ENCODE measurements at regions not wholly inside any gene's neighbourhood (a gene's known extent, or its start where the extent isn't known, plus 50 kb on each side); places are given as distances from the start of the nearest gene placed in this dataset.

DNA sequence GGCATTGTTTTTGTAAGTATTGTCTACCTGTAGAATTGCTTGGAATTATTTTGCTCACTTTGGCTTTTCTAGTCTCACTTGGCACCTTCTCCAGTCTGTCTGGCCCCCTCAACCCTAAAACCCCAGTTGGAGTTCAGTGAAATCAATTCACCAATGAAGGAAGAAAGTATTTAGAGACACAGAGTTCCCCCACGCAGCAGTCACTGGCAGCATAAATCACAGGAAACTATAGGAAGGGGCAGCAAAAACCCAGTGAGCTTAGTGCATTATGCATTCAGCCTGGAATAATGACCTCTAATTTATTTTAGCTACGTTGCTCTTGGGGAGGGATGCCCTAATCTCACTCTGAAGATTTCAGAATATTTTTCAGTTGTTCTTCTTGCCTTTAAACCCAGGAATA, 204.7 kb upstream of the BLID start:
- DNase-seq (ENCODE audit: low read depth in 3 of 3, low spot score in 1 of 3): no peak

DNA sequence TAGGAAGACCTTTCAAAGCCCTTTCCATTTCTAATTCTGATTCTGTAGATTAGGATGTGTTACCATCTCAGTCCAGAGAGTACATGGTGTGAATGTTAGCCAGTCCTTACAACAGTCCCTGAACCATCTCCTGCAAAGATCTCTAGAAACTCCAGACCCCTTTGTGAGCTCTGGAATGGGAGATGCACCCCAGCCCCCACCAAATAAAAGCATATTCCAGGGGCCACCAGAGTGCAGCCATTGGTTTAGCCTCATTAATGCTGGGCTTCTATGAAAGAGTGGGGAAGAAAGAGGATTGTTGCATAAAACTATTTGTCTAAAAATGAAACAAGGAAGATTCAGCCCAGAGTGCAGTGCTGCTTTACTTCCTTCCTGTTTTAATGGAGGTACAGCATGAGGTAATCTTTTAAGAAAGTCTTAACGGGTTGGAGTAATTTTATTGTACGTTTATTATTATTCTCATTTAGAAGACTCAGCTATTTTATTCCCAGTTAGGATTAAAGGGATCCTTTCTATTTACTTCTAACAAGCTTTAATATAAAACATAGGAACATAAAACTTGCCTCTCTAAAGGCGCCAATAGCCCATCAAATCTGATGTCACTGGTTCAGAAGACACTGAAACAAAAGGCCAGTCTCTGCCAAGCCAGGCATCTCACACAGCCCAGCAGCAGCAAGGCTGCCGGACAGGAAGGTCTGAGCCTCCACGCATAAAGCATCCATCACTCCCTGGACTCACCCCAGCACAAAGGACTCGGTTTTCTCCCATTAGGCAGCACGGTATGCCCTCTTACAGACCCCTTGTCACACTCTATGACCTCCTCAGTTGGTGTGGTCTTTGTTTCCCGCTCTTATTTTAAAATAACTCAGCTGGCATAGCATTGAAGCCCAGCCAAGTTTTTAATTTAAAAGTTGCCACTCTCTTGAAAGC, 203.9 kb upstream of the BLID start:
- no peak for DNase-seq (ENCODE audit: low read depth in 3 of 3, low spot score in 1 of 3)

DNA sequence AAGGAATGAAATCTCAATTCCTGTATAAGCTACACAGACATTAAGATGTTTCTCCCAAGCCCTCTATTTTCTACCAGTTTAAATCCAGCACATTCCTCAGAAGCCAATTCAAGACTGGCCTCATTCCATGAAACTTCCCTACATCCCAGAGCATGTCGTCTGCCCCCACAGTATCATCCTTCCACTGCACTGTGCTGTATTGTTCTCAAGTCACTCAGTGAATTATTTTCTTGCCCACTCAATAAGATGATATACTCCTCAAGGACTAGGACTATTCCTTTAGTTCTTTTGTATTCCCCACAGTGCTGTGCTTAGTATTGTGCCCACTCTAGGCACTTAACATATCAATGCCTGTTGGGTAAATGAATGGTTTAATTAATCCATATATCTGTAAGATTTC, 203.1 kb upstream of the BLID start:
- no peak for DNase-seq (ENCODE audit: low read depth in 3 of 3, low spot score in 1 of 3)

DNA sequence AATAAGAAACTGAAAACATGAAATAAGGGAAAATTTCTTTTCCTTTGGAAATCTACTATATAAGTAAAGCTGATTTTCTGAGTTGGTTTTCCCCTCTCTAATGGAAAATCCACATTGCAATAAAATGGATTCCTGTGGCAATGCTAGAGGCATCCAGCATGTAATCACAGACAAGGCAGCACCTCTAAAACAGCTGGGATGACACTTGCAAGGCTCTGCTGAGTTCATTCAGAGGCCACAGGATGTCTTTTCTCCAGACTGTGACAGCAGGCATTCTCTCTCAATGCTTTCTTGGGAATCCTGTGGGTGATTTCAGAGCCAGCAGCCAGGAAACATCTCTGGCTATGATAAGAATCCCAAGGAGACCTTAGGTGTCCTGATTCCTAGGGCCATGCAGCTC, 201.3 kb upstream of the BLID start:
- DNase-seq (ENCODE audit: low read depth in 3 of 3, low spot score in 1 of 3): no peak

DNA sequence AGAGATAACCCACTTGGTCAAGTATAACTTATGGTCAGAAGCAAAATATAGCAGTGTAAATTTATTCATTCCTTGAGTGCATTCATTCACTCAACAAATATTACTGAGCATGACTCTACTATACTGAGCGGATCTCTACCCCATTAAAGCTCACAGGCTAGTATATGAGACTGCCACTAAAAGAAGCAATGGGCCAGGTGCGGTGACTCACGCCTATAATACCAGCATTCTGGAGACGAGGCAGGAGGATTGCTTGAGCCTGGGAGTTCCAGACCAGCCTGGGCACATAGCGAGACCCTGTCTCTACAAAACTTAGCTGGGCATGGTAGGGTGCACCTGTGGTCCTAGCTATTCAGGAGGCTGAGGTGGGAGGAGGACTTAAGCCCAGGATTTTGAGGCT, 197.6 kb upstream of the BLID start:
- DNase-seq (ENCODE audit: low read depth in 3 of 3, low spot score in 1 of 3): no peak

DNA sequence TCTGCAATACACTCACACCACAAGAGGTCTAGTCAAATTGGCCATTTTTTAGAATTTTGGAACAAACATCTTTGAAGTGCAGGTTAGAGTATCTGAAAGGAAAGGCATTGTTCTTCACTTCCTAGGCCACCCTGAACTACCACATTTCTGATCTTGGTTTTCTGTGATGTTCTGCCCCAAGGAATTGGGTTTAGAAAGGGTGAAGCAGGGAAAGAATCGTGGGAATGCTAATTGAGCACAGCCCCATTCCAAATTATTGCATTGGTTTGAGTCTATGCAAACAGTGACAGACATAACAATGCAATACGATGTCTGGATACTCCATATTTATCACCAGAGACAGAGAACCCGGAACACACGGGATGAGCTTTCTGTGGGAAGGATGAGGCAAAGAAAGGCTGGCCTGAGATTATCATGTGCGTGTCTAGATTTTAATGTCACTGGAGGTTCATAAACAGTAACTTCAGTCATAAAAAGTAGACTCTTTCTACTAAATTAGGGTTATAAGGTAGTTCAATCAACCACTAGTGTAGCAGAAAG, 195.3 kb upstream of the BLID start:
- no peak for DNase-seq (ENCODE audit: low read depth in 3 of 3, low spot score in 1 of 3)

DNA sequence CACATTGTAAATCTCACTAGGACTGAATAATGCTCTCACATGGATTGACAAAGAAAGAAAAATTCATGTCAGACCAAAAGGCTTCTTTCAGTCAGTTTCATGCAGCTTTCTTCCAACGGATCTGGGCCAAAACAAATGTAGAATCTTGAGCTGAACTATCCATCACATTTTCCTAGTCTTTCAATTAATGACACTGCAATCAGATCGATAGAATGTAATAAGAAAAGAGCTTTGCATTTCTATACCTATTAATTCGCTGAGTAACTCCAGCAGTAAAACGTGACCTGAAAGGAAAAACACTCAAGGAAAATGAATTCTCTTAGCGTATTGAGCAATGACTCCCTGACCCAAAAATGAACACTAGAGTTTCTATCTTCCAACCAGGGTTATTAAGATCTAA, 194.8 kb upstream of the BLID start:
- no peak for DNase-seq (ENCODE audit: low read depth in 3 of 3, low spot score in 1 of 3)

DNA sequence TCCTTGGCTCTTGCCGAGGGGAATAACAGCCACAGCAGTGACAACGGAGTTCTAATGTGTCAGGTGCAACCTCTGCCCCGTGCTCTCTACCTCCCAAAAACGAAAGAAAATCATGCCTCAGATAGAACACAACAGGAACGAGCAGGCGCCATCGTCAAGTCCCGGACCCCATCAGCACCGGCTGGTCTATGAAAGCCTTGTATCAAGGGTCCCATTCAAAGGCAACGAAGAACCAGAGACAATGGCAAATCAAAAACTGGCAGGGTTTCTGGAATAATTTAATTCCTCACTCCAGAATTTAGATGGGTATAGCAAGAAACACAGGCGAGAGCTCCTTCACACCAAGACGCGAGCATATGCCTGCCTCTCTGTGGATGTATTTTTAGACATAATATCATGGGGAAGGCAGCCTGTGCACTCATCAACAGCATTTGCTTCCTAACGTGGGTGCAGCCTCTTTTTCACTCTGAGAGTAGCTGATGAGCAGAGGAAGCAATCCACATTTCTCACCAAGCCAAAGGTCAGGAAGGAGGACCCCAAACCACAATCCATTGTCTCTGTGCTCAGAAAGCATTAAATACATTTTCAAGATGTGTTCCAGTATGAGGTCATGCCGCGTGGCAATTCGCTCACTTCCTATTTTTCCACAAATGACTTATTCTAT, 193.4 kb upstream of the BLID start:
- no peak for DNase-seq (ENCODE audit: low read depth in 3 of 3, low spot score in 1 of 3)

DNA sequence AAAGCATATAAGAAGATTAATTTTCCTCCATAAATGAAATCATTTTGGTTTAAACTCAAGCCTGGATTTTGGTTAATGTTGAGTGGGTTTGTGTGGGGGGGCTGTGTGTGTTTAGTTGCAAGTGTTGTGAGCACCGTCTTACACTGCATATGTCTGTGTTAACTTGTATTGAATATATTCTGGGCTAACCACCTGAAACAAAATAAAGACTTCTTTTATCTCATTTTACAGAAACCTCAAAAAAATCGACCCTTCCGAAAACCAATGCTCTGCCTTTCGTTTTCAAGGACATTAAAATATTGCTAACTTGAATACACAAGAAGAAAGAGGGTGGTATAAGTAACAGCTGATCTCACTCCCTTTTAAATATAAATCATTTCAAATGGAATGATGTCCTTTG, 192.2 kb upstream of the BLID start:
- no peak for DNase-seq (ENCODE audit: low read depth in 3 of 3, low spot score in 1 of 3)

DNA sequence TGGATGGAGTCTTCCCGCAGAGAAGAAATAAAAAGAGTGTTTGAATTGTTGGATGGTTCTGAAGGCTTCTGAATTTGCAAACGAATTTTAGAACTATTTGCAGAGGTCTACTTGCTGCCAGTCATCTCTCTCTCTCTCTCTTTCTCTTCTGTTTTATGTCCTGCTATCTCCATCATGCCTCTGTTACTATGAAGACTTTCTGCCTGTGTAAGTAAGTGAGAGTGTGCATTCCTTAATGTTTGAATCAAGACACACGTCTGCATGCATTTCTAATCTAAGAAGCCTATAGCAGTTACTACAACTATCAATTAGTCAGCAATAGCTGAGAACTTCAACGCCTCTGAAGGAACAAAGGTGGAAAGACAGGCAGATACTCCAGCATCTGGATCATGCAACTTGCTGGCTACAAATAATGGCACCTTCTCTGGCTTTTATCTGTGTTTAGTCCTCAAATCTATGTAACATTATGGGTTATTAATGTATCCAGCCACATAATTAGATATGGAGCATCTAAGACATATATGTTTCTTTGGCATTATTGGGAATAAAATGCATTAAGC, 191.5 kb upstream of the BLID start:
- no peak for DNase-seq (ENCODE audit: low read depth in 3 of 3, low spot score in 1 of 3)

DNA sequence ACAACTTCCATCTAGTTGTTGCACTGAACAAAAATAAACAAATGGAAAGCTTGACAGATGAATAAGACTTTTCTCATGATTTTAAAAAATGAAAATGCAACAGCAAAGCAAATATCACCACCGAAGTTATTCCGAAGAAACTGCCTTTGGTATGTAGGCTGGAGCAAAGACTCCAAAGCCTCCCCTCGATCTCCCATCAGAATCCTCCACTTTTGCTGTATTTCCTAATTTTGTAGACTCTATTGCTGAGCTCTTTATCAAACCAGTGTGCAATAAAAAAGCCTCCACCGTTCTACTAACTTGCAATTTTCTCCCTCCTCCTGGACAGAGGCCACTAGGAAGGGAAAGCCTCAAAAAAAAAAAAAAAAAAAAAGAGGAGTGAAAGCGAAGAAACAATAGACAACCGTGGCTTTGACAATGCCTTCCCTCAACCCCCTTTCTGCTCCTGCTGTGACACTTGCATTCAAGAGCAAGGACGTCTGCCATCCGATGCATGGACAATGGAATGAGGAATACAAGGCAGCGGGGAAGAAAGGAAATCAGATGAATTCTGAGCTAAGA, 190.9 kb upstream of the BLID start:
- no peak for DNase-seq (ENCODE audit: low read depth in 3 of 3, low spot score in 1 of 3)

DNA sequence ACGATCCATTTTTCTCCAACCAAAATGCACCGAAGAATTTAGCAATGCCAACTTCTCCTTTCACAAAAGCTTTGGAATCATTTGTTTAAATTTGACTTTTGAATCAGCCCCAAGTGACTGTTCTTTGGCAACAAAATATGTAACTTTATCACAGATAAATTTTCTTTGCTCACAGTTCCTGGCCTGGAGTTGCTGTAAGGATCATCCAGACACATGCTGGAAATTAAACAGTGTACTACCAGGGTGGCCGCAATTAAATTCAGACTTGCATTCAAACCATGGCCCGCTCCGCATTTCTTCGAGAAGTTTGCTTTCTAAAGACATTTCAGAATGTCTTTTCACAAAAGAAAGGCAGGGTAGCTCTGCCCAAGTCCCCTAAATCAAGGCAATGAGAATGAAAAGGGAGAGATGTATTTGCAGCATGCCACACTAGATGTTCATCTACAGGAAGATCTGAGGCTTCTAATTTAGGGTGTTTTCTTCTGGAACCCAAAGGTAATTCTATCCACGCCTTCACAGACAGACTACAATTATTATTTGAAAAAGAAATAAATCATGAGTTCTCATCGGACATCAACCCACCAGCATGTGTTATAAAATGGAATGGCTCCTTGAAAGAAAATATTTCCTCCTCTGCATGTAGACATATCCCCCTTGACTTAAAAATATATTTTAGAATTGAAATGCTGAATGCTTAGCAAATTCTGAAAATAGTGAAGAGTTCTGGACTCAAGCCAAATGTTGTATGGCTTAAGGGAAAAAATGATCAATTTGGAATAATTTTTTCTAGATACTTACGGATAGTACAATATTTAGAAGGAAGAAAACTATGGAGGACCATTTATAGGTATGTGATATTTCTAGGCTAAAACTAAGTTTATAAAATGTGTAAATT, 189.7 kb upstream of the BLID start:
- DNase-seq (ENCODE audit: low read depth in 3 of 3, low spot score in 1 of 3): no peak

DNA sequence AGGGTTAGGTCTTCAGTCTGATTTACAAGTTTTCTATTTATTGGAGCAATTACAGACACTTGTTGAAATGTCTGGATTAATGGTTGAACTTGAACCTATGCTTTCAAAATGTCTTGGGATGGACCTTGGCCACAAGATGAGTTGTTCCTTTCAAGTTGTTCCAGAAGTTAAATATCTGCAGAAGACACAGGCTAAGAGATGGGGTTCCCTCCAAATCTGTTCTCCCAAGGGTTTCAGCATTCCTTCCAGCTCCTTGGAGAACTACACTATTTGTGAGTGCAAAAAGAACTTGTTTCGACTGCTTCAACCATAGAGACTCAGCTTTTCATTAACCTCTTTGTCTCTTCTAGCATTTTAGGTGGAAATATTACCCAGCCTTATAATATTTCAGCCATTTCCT, 189.0 kb upstream of the BLID start:
- DNase-seq (ENCODE audit: low read depth in 3 of 3, low spot score in 1 of 3): no peak

DNA sequence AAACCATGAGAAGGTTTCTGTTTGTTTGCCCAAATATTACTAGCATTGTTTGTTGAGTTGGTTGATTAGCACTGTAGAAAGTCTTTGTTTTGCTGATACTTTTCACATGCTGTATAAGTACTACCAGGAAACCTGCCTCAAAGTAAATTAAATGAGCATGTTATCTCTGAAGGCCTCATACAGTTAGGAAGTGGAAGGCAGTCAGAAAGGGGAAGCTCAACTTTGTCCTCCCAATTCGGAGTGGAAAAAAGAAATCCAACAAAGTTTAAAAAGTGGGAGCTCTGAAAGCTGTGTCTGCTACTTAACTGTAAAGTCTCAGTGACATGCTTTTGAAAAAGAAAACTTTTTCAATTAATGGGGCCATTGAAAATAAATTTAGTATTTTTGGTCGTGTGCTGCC, 188.3 kb upstream of the BLID start:
- DNase-seq (ENCODE audit: low read depth in 3 of 3, low spot score in 1 of 3): no peak

DNA sequence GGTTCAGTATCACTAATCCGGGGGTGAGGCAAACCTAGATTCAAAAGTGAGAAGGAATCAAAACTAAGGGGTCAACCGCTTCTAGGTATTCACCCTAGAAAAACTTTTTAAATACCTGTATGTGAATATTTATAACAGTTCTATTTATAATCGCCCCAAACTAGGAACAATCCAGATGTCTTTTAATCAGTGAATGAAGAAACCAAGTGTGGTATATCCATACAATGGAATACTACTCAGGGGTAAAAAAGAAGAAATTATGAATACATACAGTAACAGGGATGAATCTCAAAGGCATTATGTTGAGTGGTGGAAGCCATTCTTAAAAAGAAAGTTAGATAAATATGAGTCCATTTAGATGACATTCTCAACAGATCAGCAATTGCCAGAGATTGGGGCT, 178.0 kb upstream of the BLID start:
- DNase-seq (ENCODE audit: low read depth in 3 of 3, low spot score in 1 of 3): no peak

DNA sequence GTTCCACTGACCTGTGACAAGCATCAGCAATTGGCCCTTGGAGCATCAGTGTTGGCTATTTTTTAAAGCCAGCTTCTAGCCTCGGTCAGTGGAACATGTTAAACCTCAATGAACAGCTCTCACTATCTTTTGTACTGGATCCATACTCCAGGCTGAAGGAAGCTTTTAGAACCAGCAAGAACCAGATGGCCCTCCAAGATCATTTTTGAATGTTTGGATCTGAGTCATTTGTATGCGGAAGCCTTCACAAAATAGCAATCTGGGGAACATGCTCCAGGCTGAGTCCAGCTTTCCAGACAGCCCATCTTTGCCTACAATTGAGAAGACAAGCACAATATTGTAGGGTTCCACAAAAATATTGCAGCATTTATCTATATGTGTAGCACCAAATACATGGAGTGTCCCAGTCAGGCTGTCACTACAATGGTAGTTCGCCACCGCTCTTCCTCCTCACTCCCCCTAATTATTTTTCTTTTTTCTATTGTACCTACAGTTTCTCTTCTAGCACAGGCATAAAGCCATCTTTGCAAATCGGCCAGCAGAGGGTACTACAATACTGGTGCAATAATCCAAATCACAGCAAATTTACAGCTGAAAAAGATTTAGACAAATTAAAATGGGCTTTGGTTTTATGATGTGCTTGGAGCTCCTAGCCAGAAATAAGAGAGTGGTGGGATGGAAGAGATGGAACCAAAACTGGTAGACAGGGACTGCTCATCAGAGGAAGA, 177.4 kb upstream of the BLID start:
- DNase-seq (ENCODE audit: low read depth in 3 of 3, low spot score in 1 of 3): no peak

DNA sequence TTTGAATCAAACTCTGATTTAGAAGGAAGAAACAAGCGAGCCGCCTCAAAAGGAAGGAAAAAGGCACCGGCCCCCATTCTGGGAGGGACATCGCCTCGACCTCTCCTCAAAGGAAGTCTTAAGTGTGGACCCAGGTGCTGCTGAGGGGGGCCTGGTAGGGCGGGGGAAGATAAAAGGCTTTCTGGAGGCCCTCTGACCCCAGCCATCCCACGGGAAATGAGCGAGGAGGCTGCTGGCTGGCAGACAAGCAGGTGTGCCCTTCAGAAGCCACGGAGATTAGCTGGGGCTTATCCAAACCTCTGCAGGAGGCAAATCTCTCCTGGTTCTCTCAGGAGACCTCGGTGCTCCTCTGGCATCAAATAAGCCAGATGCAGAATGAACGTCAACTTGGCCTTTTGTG, 171.4 kb upstream of the BLID start:
- no peak for DNase-seq (ENCODE audit: low read depth in 3 of 3, low spot score in 1 of 3)

DNA sequence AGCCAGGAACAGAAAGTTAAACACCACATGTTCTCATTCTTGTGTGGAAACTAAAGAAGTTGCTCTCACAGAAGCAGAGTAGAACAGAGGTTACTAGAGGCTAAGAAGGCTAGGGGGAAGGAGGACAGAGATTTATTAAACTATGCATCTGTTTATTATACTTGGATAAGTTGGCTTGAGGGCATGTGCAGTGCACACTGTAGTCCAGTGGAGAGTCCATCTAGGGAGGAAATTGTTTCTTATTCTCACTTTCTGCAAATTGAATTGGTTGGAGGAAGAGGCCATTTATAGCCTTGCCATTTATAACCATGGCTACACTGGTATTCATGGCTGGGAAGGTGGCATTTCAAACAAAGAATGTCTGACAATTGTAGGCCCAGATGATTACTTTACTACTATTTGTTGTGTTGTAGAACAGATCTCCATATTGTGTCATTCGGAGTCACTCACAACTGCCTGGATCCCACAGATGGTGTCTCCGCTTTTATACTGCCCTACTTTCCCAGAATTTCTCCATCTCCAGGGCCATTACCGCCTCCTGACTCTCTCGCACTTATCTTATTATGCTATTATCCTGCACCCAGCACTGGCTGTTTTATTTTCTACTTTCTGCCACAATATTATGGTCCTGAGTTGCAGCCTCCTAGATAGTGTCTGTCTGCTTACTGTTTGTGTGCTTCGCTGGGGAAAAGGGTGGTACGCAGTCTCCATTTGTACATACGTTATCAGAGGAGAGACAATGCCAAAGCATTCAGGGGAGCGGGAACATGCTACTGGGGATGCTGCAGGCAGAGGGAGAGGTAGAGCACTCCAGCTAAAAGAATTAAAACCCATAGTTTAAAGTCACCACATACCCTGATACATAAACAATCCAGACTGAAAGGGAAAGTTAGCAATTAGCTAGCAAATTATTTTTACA, 169.3 kb upstream of the BLID start:
- DNase-seq (ENCODE audit: low read depth in 3 of 3, low spot score in 1 of 3): no peak

DNA sequence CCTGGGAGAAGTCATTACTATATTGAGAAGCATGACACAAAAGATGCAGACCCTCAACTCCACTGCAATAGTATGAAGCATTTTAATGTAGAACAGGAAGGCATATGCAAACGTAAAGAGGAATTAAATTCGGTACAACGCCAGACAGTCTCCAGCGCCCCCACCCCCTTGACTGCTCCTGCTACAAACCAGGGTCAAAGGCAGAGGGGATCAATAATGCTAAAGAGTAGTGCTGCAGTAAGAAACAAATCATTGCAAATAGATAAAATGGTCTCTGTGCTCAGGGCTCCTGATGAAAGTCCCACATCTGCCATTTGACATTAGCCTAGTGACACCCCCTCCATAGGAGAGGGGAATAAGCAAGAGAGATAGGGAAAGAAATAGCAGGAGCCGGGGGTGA, 164.9 kb upstream of the BLID start:
- no peak for DNase-seq (ENCODE audit: low read depth in 3 of 3, low spot score in 1 of 3)
